ENCODE measurements at regions not wholly inside any gene's neighbourhood (a gene's known extent, or its start where the extent isn't known, plus 50 kb on each side); places are given as distances from the start of the nearest gene placed in this dataset.

DNA sequence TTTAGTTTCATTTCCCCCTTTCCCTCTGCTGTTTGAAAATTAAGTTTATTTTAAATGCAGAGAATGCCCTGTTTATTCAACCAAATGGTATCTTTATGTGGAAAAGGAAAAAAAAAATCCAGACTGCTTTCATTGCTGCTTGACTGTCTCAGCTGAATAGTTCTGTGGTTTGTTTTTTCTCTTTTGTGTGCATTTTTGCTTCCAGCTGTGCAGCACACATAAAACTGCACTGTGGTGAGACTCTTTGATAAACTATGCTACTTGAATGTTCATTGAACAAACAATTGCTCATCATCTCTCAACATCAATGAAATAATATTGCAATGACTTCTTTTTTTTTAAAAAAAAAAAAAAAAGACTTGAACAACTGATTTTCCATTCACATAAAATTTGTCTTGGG is 78.6 kb upstream of the GLI3 start:
- Histone ChIP-seq H3K36me3 (ENCODE audit: control insufficient read depth in 2 of 2, insufficient read depth in 2 of 2, low read length in 2 of 2) (no peaks in the 10 kb centered on the region), H3K9ac (ENCODE audit: low read depth in 1 of 2, low read length in 2 of 2) (no peak overlapping the region), H3K27ac (ENCODE audit: low read depth in 2 of 2, low read length in 2 of 2) (no peak overlapping the region), H3K27me3 (ENCODE audit: control insufficient read depth in 2 of 2, insufficient read depth in 2 of 2, low read length in 2 of 2) (no peaks in the 10 kb centered on the region), H3K9me3 (ENCODE audit: control insufficient read depth in 2 of 2, low read length in 2 of 2) (no peaks in the 10 kb centered on the region), H3K4me1 (ENCODE audit: control insufficient read depth in 2 of 2, insufficient read depth in 2 of 2, low read length in 2 of 2) (no peaks in the 10 kb centered on the region), H3K4me3 (ENCODE audit: low read length in 2 of 2) (no peak overlapping the region)

DNA sequence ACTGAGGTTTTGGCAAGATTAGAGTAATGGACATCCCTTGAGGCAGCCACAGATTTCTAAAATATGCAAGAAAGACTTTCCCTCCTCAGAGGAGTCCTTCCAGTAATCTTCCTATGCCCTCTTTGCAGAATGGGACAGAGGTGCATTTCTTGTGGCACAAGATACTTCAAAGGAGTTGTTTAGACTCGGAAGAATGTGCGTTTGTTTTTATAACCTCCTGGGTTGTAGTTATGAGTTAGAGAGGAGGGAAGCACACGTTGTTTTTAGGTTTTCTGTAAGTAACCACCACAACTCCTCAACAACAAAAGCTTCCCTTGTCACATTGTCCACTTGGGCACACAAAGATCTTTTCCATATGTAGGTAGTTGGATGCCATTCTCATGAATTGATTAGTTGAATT is 78.1 kb upstream of the GLI3 start:
- no peaks in the 10 kb centered on the region for H3K9me3 ChIP-seq (ENCODE audit: control insufficient read depth in 2 of 2, low read length in 2 of 2)
- H3K9ac ChIP-seq (ENCODE audit: low read depth in 1 of 2, low read length in 2 of 2): no peak overlapping the region
- H3K27ac ChIP-seq (ENCODE audit: low read depth in 2 of 2, low read length in 2 of 2): no peak overlapping the region
- no peaks in the 10 kb centered on the region for H3K27me3 ChIP-seq (ENCODE audit: control insufficient read depth in 2 of 2, insufficient read depth in 2 of 2, low read length in 2 of 2)
- no peaks in the 10 kb centered on the region for H3K4me1 ChIP-seq (ENCODE audit: control insufficient read depth in 2 of 2, insufficient read depth in 2 of 2, low read length in 2 of 2)
- no peaks in the 10 kb centered on the region for H3K36me3 ChIP-seq (ENCODE audit: control insufficient read depth in 2 of 2, insufficient read depth in 2 of 2, low read length in 2 of 2)
- H3K4me3 ChIP-seq (ENCODE audit: low read length in 2 of 2): no peak overlapping the region

DNA sequence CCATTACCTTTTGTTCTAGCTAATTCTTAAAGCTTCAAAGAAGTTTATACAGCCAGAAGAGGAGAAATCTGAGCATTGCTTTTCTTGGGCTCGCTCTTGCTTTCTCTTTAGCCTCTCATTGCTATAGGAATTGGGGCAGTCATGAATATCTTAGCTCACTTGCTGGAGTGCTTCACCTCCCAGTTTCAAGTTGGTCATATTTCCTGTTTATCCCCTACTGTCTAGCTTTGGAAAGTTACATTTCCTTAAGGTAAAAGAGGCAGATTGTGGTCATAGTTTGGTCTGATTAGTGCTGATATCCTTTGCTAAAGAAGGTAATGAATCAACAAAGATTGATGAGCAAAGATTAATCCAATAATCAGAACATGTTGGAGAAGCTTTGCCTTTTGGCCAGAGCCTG is 77.7 kb upstream of the GLI3 start:
- H3K27me3 ChIP-seq (ENCODE audit: control insufficient read depth in 2 of 2, insufficient read depth in 2 of 2, low read length in 2 of 2): no peaks in the 10 kb centered on the region
- no peaks in the 10 kb centered on the region for H3K9me3 ChIP-seq (ENCODE audit: control insufficient read depth in 2 of 2, low read length in 2 of 2)
- no peak overlapping the region for H3K9ac ChIP-seq (ENCODE audit: low read depth in 1 of 2, low read length in 2 of 2)
- no peak overlapping the region for H3K4me3 ChIP-seq (ENCODE audit: low read length in 2 of 2)
- no peaks in the 10 kb centered on the region for H3K36me3 ChIP-seq (ENCODE audit: control insufficient read depth in 2 of 2, insufficient read depth in 2 of 2, low read length in 2 of 2)
- no peak overlapping the region for H3K27ac ChIP-seq (ENCODE audit: low read depth in 2 of 2, low read length in 2 of 2)
- no peaks in the 10 kb centered on the region for H3K4me1 ChIP-seq (ENCODE audit: control insufficient read depth in 2 of 2, insufficient read depth in 2 of 2, low read length in 2 of 2)

DNA sequence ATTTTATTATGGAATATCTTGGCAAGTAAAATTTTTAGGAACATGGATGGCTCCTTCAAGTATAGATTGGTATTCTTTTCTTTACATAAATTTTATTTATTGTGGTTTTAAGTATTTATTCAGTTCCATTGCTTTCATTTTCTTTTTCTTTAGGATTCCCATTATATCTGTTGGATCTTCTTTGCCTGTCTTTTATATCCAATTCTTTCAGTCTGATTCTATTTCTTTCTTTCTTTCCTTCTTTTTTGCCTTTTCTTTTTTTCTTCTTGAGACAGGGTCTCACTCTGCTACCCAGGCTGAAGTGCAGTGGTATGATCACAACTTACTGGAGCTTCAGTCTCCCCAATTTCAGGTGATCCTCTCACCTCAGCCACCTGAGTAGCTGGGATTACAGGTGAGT is 74.2 kb upstream of the GLI3 start:
- H3K9ac ChIP-seq (ENCODE audit: low read depth in 1 of 2, low read length in 2 of 2): no peak overlapping the region
- H3K27me3 ChIP-seq (ENCODE audit: control insufficient read depth in 2 of 2, insufficient read depth in 2 of 2, low read length in 2 of 2): no peaks in the 10 kb centered on the region
- H3K4me1 ChIP-seq (ENCODE audit: control insufficient read depth in 2 of 2, insufficient read depth in 2 of 2, low read length in 2 of 2): no peaks in the 10 kb centered on the region
- H3K4me3 ChIP-seq (ENCODE audit: low read length in 2 of 2): no peak overlapping the region
- H3K9me3 ChIP-seq (ENCODE audit: control insufficient read depth in 2 of 2, low read length in 2 of 2): no peaks in the 10 kb centered on the region
- no peak overlapping the region for H3K27ac ChIP-seq (ENCODE audit: low read depth in 2 of 2, low read length in 2 of 2)
- no peaks in the 10 kb centered on the region for H3K36me3 ChIP-seq (ENCODE audit: control insufficient read depth in 2 of 2, insufficient read depth in 2 of 2, low read length in 2 of 2)

DNA sequence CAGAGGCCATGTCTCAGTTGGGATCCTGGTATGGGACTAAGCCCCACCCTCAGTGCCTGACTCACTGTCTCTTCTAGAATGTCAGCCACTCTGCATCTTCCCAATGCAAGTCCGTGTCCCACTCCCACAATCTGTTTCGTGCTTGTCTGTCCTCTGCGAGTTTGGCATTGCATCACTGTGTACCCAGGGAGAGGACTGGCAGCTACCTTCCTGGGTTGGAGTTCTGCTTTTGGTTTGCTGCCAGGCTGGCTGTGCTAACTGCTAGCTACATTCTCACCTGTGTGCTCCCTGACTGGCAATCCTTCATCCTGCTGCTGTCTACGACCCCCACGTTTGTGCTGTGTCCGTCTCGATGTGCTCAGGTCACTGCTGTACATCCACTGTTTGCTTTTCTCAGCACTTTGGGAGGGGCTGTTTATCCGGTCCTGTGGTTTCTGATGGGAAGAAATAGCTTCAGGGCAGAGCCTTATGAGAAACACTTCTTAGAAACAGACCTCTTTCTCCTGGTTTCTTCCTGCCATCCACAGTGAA is 56.0 kb upstream of the GLI3 start:
- Histone ChIP-seq H3K9me3 (ENCODE audit: control insufficient read depth in 2 of 2, low read length in 2 of 2) (no peaks in the 10 kb centered on the region), H3K36me3 (ENCODE audit: control insufficient read depth in 2 of 2, insufficient read depth in 2 of 2, low read length in 2 of 2) (no peaks in the 10 kb centered on the region), H3K4me1 (ENCODE audit: control insufficient read depth in 2 of 2, insufficient read depth in 2 of 2, low read length in 2 of 2) (no peaks in the 10 kb centered on the region), H3K27me3 (ENCODE audit: control insufficient read depth in 2 of 2, insufficient read depth in 2 of 2, low read length in 2 of 2) (no peaks in the 10 kb centered on the region), H3K4me3 (ENCODE audit: low read length in 2 of 2) (no peak overlapping the region), H3K9ac (ENCODE audit: low read depth in 1 of 2, low read length in 2 of 2) (no peak overlapping the region), H3K27ac (ENCODE audit: low read depth in 2 of 2, low read length in 2 of 2) (no peak overlapping the region)

DNA sequence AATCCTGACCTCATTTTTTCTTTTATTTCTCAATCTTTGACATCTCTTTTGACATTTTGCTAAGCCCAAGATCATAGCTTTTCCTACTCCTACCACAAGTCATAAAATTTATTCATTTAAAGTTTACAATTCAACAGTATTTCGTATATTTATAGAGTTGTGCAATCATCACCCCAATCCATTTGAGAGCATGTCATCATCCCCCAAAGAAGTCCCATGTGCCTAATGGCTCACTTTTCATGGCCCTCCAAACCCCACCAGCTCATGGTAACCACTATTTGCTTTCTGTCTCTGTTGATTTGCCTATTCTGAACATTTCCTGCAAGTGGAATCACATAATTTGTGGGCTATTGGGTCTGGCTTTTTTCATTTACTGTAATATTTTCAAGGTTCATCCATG is 52.5 kb upstream of the GLI3 start:
- Histone ChIP-seq H3K4me3 (ENCODE audit: low read length in 2 of 2) (no peak overlapping the region), H3K27me3 (ENCODE audit: control insufficient read depth in 2 of 2, insufficient read depth in 2 of 2, low read length in 2 of 2) (no peaks in the 10 kb centered on the region), H3K36me3 (ENCODE audit: control insufficient read depth in 2 of 2, insufficient read depth in 2 of 2, low read length in 2 of 2) (no peaks in the 10 kb centered on the region), H3K9ac (ENCODE audit: low read depth in 1 of 2, low read length in 2 of 2) (no peak overlapping the region), H3K4me1 (ENCODE audit: control insufficient read depth in 2 of 2, insufficient read depth in 2 of 2, low read length in 2 of 2) (no peaks in the 10 kb centered on the region), H3K9me3 (ENCODE audit: control insufficient read depth in 2 of 2, low read length in 2 of 2) (no peaks in the 10 kb centered on the region), H3K27ac (ENCODE audit: low read depth in 2 of 2, low read length in 2 of 2) (no peak overlapping the region)
